ENCODE measurements at regions not wholly inside any gene's neighbourhood (a gene's known extent, or its start where the extent isn't known, plus 50 kb on each side); places are given as distances from the start of the nearest gene placed in this dataset.

- DNase-seq, result no peak
Observed at GRCh38 chr6:134599079-134599478, 281.2 kb upstream of the SGK1 start.

DNA sequence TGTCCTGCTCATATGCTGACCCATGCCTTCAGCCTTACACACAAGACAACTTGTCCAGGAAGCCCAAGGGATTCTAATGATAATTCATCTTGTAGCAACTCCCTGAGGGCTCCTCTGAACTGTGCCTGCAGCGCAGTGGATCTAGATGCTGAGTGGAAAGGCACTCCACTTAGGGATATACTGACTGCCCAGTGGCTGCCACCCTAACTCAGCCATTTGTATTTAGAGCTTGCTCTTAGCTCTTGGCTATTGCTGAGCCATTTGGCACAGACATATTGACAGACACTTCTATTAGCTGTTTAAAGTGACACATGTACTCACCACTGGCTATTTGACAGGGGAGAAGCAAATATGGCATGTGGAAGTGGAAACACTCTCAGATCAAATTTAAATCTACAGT, 278.3 kb upstream of the SGK1 start:
- no peak for DNase-seq

DNA sequence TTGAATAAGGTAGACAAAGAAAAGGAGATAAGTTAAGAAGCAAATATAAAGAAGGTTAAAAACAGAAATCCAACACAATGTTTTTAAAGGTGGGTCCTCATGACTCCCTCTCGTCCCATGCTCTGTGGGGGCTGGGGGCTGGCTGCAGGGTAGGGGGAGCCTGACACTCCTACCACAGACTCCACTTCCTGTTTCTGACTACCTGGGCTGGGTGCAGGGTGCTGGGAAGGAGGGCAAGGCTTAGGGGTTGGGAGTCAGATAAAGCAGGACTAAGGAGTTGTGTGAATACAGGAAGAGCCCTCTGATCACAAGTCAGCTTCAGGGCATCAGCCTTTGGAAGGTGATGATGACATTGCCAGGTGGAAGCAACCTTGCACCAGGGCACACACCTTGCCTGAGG, 277.0 kb upstream of the SGK1 start:
- DNase-seq, result no peak

GRCh38 chr6:134593887-134594286, 276.0 kb upstream of the SGK1 start:
- no peak for DNase-seq

DNA sequence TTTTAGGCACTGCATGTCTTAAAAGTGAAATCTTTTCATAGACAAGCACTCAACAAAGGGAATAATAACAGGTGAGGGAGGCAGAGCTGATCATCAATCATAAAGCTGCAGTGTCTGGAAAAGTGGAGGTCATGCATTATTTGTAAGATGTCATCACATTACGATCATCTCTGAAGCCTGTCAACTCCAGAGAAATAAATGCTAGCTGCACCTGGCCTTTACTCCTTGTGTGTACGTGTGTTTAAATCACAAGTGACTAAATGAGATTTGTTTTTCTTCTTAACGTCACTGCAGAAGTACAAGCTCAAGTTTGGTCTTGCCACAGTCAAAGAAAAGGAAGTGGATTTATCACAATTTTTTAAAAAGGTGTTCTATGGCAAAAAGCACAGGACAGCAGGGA, 275.5 kb upstream of the SGK1 start:
- no peak for DNase-seq

DNA sequence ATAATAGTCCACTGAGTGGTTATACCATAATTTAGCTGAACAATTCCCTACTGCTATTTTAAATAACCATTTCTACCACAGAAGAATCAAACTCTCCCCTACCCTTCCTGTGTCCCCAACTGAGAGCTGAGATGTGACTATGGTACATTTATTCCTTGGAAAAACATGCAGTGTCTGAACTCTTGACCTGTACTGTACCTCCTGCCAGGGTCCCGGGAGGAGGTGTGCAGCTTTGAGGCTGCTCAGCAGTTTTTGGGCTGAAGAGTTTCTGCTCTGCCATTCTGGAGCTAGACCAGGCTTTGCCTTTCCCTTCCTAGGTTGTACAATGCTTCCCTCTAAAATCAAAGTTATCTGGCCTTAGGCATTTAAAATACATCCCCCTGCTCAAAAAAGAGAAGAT, 275.1 kb upstream of the SGK1 start:
- no peak for DNase-seq

DNA sequence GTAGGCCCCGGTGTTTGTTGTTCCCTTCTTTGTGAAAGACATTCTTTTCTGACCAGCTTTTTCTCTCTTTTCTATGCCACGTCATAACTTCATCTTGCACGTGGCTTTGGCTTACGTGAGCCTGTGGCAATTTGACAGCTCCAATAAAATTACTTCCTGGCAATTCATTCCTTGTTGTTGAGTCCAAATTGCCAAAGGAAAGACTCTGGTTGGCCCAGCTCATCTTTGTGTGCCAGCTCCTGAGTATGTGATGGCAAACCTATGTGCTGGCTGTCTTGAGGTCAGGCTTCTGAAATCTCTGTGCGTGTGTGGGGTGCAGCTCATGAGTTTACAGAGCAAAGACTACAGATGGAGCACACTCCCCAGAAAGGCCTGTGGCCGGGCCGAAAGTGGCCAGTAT, 272.5 kb upstream of the SGK1 start:
- DNase-seq, result no peak

- DNase-seq, result no peak
Observed at GRCh38 chr6:134590004-134590403, 272.1 kb upstream of the SGK1 start.

GRCh38 chr6:134589512-134589911, 271.6 kb upstream of the SGK1 start:
- DNase-seq, result no peak

- no peak for DNase-seq
Observed at GRCh38 chr6:134588267-134588666, 270.4 kb upstream of the SGK1 start.

DNA sequence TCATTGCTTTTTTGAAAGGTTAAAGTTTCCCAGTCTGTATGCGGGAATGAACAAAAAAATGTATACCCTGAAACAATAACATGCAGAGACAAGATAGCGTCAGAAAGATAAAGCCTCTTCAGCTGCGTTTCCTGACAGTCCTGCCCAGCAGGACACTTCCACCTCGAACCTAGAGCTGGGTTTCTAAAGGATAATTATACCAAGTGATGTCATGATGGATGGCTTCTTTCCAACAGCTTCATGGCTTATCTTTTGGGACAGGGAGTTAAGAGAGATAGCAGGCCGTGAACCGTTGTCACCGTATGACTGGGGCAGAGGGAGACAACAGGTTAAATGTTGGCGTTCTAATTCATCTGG, 267.6 kb upstream of the SGK1 start:
- no peak for DNase-seq

- no peak for DNase-seq
Observed at GRCh38 chr6:134584847-134585516, 267.1 kb upstream of the SGK1 start.

GRCh38 chr6:134577998-134578397, 260.1 kb upstream of the SGK1 start:
- DNase-seq, result no peak

DNA sequence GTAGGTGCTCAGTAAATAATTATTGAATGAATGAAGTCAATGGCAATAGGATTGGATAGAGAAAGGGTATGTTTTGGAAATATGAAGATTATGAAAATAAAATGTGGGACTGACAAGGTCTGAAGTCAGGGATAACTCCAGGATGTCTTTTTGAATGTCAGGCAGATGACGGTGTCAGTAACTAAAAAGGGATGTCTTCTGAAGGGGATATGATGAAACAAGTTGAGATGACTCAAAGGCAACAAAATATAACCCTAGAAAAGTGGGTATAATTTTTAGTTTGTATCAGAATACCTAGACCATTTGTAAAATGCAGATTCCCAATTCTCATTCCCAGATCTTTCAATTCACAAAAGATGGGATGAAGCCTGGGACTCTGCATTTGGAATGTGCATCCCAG, 257.3 kb upstream of the SGK1 start:
- DNase-seq, result no peak

GRCh38 chr6:134574491-134574890, 256.6 kb upstream of the SGK1 start:
- DNase-seq, result no peak

GRCh38 chr6:134569996-134570395, 252.1 kb upstream of the SGK1 start:
- peak in 1 of 2 donors; percentile 3 for DNase-seq

GRCh38 chr6:134564705-134565104, 246.8 kb upstream of the SGK1 start:
- DNase-seq, result no peak

- no peak for DNase-seq
Observed at GRCh38 chr6:134560019-134560418, 242.1 kb upstream of the SGK1 start.

- no peak for DNase-seq
Observed at GRCh38 chr6:134557509-134557908, 239.6 kb upstream of the SGK1 start.

DNA sequence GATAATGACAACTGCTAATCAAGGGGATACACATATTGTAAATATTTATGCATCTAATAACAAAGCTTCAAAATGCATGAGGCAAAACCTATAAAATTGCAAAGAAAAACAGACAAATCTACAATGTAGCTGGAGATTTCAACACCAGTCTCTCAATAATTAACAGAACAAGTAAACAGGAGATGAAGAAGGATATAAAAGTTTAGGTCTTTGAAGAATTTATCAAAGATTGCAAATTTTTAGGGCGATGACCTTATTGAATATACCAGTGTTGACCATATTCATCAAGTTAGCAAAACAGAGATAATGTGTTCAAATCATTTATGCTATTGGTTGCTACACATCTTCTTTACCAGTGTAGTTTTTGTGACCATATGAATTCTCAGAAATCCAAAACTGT, 237.8 kb upstream of the SGK1 start:
- DNase-seq, result no peak

GRCh38 chr6:134553936-134554335, 236.0 kb upstream of the SGK1 start:
- no peak for DNase-seq

GRCh38 chr6:134551245-134551960, 233.5 kb upstream of the SGK1 start:
- no peak for DNase-seq

- no peak for DNase-seq
Observed at GRCh38 chr6:134550604-134551003, 232.7 kb upstream of the SGK1 start.

DNA sequence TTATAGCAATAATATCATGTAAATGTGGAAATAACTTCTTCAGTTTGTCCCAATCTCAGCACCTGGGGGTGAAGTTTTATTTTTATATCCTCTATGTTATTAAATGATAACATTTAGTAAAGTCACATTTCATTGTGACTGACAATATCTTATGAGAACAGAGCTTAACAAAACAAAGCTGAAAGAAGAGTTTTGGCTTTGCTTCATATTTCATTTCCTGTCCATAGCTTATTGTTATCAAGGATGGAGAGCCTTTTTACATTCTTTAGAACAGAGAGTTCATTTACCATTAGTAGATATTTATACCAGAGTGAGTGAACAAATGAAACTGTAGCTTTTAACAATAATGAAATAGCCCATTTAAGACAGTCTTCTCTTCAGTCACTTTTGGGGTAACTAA, 231.9 kb upstream of the SGK1 start:
- no peak for DNase-seq
